ENCODE measurements at regions not wholly inside any gene's neighbourhood (a gene's known extent, or its start where the extent isn't known, plus 50 kb on each side); places are given as distances from the start of the nearest gene placed in this dataset.

DNA sequence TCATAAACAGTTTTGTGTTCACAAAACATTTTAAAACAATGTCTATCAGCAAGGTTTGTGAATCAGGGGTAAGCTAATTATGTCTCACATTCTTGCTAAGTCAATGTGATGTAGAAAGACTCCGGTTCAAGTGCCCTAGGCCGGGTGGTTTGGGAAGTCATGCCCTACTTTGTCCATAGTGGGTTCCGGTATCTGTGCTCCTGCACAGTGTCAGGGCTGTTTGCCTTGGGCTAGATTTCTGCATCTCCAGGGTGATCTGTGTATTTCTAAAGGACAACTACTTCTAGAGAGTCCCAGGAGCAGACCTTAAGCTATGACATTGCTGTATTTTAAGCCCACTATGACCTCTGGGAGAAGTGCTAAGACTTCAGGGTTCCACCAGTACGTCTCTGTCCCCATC is 504.1 kb downstream of the PLXNA4 start:
- CTCF ChIA-PET = interaction anchor here (1.0 to 1.8 kb wide), 4 partner anchors 23 to 246 kb away, joined by 3 to 5 read pairs (median 3); no protein-coding TSS in a partner anchor
- H3K79me2 ChIP-seq (ENCODE audit: insufficient read depth) = peaks cover 6% of the 10 kb centered on the region; the same call in 1 of the 2 replicates
- no peaks in the 10 kb centered on the region for H3K9me3 ChIP-seq
- peaks cover 9 to 17% of the 10 kb centered on the region in 2 experiments; a peak in 3 of 4 replicates for H3K4me1 ChIP-seq (ENCODE audit: control insufficient read depth in 1 of 2, insufficient read depth in 2 of 2, low read depth in 1 of 2, low read length in 1 of 2)
- no peak overlapping the region for H3K27ac ChIP-seq (ENCODE audit: low read depth in 2 of 2, low read length in 1 of 2)
- no peak for DNase-seq
- H3K9me2 ChIP-seq = no peaks in the 10 kb centered on the region
- H3K4me3 ChIP-seq (ENCODE audit: low read depth in 2 of 2, low read length in 1 of 2) = no peak overlapping the region
- POLR2A ChIA-PET = no interaction called here
- H3K36me3 ChIP-seq (replicated peaks in 1 of 2; ENCODE audit: control insufficient read depth in 1 of 2, insufficient read depth in 2 of 2, low read length in 1 of 2) = no peaks in the 10 kb centered on the region
- H3K27me3 ChIP-seq (ENCODE audit: insufficient read depth) = no peaks in the 10 kb centered on the region
- H2AFZ ChIP-seq (ENCODE audit: low read depth) = no peak overlapping the region
- TF ChIP-seq REST (IDR thresholded peaks at IDR 0.05; ENCODE audit: low read depth, low read length) (no peak), TEAD4 (IDR thresholded peaks at IDR 0.05; ENCODE audit: borderline replicate concordance, insufficient read depth) (no peak), EZH2phosphoT487 (IDR thresholded peaks at IDR 0.05; ENCODE audit: borderline replicate concordance, low read depth) (no peak), GATA2 (CRISPR knock-in tag; IDR thresholded peaks at IDR 0.05) (no peak), FOSL2 (IDR thresholded peaks at IDR 0.05; ENCODE audit: borderline replicate concordance, low read depth) (no peak), TAF1 (IDR thresholded peaks at IDR 0.05; ENCODE audit: borderline replicate concordance, low read depth, low read length) (no peak), TCF12 (IDR thresholded peaks at IDR 0.05) (no peak), MXI1 (IDR thresholded peaks at IDR 0.05; ENCODE audit: low read depth, low read length) (no peak), ELF1 (IDR thresholded peaks at IDR 0.05) (no peak), EP300 (IDR thresholded peaks at IDR 0.05; ENCODE audit: borderline replicate concordance in 1 of 2, low read depth in 1 of 2, low read length in 1 of 2) (no peak)
- TF ChIP-seq, protein P1, sequence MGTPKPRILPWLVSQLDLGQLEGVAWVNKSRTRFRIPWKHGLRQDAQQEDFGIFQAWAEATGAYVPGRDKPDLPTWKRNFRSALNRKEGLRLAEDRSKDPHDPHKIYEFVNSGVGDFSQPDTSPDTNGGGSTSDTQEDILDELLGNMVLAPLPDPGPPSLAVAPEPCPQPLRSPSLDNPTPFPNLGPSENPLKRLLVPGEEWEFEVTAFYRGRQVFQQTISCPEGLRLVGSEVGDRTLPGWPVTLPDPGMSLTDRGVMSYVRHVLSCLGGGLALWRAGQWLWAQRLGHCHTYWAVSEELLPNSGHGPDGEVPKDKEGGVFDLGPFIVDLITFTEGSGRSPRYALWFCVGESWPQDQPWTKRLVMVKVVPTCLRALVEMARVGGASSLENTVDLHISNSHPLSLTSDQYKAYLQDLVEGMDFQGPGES (IDR thresholded peaks at IDR 0.05; ENCODE audit: low read depth, low read length) = no peak
- TF ChIP-seq, protein P2, sequence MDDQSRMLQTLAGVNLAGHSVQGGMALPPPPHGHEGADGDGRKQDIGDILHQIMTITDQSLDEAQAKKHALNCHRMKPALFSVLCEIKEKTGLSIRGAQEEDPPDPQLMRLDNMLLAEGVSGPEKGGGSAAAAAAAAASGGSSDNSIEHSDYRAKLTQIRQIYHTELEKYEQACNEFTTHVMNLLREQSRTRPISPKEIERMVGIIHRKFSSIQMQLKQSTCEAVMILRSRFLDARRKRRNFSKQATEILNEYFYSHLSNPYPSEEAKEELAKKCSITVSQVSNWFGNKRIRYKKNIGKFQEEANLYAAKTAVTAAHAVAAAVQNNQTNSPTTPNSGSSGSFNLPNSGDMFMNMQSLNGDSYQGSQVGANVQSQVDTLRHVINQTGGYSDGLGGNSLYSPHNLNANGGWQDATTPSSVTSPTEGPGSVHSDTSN (IDR thresholded peaks at IDR 0.05) = no peak
- H3F3A ChIP-seq (replicated peaks; ENCODE audit: insufficient read depth) = peaks cover 24% of the 10 kb centered on the region
- no peaks in the 10 kb centered on the region for H4K20me1 ChIP-seq (ENCODE audit: insufficient read depth)
- H3K4me2 ChIP-seq = no peak overlapping the region
- no peak overlapping the region for H3K9ac ChIP-seq
- WGBS (ENCODE audit: low lambda C conversion rate) = 89% methylated on average over 4 of the region's 4 CpGs

Measured in SK-N-SH (cell line).